ENCODE measurements at regions not wholly inside any gene's neighbourhood (a gene's known extent, or its start where the extent isn't known, plus 50 kb on each side); places are given as distances from the start of the nearest gene placed in this dataset.

DNA sequence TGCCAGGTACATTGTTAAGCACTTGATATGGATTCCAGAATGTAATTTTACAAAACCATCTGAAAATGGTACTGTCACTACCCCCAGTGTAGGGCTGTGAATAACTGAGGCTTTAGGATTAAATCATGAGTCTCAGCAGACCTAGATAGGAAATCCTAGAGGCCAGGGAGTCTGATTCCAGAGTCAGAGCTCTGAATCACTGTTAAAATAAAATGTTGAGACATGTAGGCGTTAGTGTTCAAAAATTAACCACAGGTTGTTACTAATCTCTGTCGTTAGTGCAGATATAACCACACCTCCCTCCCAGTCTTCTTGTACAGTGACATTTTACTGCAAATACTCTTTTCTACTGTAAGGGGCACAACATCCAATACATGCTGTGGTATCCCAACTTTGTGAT is 1828.8 kb downstream of the MAT2B start:
- TF ChIP-seq, protein P1, sequence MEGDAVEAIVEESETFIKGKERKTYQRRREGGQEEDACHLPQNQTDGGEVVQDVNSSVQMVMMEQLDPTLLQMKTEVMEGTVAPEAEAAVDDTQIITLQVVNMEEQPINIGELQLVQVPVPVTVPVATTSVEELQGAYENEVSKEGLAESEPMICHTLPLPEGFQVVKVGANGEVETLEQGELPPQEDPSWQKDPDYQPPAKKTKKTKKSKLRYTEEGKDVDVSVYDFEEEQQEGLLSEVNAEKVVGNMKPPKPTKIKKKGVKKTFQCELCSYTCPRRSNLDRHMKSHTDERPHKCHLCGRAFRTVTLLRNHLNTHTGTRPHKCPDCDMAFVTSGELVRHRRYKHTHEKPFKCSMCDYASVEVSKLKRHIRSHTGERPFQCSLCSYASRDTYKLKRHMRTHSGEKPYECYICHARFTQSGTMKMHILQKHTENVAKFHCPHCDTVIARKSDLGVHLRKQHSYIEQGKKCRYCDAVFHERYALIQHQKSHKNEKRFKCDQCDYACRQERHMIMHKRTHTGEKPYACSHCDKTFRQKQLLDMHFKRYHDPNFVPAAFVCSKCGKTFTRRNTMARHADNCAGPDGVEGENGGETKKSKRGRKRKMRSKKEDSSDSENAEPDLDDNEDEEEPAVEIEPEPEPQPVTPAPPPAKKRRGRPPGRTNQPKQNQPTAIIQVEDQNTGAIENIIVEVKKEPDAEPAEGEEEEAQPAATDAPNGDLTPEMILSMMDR (IDR thresholded peaks at IDR 0.05): no peak
- TF ChIP-seq POLR2A (IDR thresholded peaks at IDR 0.05): no peak
